GM21390 (cell line): ENCODE measurements at regions not wholly inside any gene's neighbourhood (a gene's known extent, or its start where the extent isn't known, plus 50 kb on each side); places are given as distances from the start of the nearest gene placed in this dataset.

Experiments
- ATAC-seq: cut with Tn5 transposase; IDR thresholded peaks from one replicate; pipeline ENCODE4 v1.9.1; 2021; ENCODE audit not compliant: unreplicated experiment

DNA sequence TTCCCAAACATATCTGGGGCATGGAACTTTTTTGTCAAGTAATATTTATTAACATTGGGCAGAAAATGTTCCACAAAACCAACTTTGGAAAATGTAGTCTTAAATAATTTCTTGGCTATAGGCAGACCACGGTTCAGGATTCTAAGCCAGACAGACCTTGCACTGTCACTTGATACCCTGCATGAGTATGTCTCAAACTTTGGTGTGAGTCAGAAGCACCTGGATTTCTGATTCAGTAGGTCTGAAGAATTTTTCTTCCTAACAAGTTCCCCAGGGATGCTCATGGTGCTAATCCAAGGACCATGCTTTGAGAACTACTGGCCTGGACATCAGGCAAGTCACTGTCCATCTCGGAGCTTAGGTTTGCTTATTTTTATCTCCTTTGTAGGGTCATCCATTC lies 562.0 kb downstream of the PLPP3 start:
- no peak for ATAC-seq

DNA sequence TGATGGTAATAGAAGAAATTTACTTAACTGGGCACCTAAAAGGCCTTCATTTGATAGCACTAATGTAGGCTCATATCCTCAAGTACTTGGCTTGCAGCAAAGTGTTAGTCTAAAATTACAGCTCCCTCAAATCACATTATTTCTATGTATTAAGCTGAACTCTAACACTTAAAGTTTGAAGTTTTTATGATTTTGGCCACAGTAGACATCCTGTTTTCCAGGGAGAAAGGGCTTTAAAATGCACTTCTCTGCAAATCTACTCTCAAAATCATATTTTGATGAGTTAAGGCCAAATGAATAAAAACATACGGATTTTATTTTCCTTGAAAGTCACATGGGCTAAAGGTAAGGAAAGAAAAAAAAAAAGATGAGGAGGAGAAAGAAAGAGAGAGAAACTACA lies 575.5 kb downstream of the PLPP3 start:
- no peak for ATAC-seq

DNA sequence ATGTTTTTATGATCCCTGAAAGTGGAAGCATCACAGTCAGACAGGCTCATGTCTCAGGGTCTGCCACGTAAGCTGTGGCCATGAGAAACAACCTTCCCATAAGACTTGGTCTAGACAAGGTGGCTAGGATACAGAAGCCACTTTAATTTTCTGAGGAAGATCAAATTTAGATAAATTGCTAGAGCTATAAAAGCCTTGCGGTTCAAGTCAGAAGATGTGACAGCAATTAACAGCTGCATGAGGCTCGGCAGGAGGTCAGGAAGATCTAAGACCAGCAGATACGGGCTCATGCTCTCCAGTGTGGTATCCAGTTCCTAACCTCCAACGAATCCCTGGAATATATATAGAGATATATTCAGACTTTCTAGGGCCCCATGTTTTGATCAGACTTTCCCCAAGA lies 577.1 kb downstream of the PLPP3 start:
- no peak for ATAC-seq

DNA sequence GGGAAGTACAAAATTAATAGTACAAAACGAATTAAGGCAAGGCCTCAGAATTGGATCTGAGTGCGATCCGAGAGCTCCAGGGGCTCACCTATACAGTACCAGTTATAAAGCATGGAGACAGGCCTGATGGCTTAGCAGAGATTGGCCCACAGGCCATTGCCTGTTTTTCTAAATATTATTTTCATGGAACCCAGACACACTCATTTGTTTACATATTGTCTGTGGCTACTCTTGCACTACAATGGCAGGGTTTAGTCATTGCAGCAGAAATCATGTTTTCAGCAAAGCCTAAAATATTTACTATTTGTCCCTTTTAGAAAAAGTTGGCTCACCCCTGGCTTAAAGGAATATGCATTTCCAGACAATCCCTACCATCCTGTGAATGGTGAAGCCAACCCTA lies 578.9 kb downstream of the PLPP3 start:
- no peak for ATAC-seq

DNA sequence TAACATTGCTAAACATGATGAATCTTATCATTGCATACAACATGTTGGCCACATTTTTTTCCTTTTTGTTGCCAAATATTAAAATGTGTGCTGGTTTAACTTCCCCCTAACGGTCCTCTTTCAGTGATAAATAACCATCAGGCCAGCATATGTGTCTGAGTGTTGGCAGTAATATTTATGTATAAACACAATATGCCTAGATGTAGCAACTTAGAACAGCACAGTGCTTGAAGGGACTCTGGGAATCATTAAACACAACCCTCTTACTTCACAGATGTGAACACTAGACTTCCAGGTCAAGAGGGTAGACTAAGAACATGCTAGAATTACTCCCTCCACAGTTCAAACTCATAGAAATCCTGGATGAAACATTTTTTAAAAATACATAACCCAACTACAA lies 581.8 kb downstream of the PLPP3 start:
- no peak for ATAC-seq

DNA sequence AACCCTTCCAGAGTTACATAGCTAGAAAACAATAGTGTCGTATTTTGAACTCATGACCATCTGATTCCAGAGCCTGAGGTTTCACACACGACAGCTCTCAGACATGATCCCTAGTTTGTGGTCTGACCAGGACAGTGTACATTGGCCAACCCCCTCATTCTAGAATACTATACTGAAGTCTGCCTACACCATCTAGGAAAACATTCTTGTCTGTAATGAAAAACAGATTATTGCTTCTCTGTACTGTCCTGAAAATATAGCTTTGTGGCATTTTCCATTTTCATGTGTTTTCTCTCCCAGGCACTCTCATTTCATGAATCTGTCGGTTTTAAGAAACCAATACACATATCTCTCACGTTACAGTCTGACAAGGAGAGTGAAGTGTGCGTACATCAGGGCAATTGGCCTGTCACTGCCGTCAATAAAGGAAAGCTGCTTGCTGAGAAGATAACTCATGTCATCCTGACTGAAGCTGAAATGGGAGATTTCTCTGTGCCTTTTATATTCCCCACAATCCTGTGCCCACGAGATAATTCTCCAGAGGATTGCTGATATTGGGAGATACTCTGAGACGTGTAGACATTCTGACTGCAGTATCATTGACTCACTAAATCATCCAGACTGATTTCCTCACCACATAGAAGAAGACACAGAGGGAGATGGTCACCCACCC lies 585.6 kb downstream of the PLPP3 start:
- ATAC-seq = no peak

DNA sequence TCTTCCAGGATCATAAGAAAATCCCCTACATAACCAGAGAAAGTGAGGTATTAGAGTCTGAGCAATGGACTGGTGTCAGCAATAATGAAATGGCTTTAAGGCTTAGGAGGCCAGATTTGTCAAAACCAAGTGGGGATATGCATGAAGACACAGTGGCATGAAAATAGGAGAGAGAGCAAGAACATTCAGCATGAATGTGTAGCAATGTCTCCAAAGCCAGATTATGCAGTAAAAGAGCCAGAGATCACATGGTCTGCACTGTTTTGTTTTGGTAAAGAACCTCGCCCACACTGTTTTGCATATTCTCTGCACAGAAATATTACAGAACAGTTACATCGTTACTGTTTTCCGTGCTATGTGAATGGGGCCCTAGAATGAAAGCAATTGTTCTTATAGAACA lies 589.4 kb downstream of the PLPP3 start:
- no peak for ATAC-seq

DNA sequence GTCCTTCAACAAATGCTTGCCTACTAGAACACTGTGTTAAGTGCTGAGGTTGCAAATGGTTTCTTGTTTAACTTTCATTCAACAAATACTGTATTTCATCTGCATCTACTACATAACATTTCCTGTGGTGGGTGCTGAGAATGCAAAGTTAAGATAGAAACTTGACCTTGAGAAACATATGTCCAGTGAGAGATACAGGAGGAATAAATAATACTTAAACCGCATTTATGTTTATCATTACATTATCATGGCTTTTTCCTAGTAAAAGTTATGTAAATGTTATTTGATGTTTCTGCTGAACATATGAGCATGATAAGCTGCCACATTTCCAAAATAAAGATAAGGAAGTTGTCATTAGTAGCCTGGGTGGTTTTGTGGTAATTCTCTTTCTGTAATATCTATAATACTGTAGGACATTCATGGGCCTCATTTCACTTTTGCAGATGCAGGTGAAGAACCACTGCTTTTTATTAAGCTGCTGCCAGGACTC lies 590.4 kb downstream of the PLPP3 start:
- no peak for ATAC-seq

DNA sequence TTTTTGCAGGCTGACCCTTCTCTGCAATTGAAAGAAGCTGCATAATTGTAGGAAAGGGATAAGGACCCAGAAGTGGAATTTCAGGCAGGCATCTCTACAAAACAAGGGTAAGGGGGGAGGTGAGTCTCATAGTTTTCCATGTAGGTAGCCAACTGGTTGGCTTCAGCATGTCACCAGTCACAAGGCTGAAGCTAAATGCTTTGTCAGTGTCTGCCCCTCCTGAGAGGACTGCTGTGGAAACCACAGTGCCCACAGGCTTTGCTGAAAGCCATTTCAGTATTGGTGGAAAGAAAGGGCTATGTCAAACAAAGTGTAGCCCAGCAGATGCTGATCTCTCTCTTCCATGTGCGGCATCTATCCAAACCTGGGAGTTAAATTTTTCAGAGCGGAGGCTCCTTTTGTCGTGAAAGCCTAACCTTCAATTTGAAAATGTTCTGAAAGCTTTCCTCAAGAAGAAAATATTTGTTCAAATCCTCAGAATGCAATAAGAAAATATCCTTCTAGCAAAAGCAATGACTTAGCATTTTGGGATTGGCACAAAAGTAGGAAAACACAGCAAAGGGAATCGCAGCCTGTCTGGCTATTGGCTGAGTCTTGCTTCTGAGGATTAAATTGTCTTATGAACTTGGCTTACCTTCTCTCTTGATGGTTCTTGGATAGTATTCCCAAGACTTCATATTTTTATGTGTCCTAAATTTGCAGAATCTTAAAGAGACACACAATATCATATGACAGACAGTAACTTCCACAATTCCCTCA lies 591.7 kb downstream of the PLPP3 start:
- ATAC-seq = no peak

DNA sequence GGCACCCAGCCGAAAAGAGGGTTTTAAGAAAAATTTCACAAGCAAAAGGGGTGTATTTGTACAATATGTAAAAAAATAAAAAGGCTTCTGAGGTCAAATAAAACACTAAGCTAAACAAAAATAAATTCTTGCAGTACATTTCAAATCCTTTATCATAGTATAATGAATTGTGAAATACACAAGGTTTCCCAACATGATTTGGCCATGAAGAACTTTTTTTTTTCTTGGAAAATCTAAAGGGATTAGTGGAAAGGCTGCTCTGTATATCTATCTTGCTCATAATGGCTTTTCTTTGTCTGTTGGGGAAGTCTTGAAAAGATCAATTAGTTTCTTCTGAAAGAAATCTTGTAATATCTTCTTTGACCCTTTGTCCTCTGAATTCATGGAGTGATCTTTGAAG lies 593.4 kb downstream of the PLPP3 start:
- ATAC-seq = no peak

DNA sequence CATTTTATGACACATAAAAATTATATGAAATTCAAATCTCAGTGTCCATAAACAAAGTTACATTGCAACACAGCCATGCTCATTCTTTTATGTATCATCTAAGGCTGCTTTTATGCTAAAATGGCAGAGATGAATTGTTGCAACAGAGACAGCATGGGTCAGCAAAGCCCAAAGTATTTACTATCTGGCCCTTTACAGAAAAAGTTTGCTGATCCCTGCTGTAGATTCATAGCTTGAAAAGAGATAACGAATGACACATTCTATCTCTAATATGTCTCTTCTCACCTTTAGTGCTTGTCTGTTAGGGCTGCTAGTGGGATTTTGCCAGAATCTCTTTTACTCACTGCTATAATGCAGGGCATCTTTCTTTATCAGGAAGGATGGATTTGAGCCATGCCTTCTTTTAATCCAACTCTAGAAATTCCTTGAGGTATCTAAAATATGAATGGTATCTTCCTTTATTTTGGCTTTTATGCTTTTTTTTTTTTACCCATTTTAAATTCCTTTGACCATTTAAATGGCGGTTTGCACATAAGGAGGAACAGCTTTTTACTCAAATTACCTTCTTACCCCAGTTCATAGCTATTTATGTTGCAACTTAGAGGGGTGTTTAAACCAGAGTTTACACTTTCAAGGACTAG lies 598.2 kb downstream of the PLPP3 start:
- ATAC-seq = no peak

DNA sequence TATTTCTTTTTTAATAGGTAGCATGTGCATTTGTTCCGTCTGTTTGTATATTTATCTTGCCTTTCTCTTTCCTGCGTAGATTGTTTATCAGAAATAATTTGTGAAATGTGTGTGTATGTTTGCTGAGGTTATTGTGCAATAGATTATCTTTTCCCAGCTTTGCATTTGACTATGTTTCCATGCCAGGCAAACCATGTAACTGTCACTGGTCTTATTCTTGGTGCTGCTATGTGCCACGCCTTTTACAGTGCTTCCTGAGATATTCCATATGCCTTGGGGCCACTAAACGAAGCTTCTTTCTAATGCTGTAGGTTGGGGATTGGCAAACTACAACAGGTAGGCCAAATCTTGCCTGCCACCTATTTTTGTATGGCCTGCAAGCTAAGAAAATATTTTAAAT lies 598.8 kb downstream of the PLPP3 start:
- no peak for ATAC-seq

DNA sequence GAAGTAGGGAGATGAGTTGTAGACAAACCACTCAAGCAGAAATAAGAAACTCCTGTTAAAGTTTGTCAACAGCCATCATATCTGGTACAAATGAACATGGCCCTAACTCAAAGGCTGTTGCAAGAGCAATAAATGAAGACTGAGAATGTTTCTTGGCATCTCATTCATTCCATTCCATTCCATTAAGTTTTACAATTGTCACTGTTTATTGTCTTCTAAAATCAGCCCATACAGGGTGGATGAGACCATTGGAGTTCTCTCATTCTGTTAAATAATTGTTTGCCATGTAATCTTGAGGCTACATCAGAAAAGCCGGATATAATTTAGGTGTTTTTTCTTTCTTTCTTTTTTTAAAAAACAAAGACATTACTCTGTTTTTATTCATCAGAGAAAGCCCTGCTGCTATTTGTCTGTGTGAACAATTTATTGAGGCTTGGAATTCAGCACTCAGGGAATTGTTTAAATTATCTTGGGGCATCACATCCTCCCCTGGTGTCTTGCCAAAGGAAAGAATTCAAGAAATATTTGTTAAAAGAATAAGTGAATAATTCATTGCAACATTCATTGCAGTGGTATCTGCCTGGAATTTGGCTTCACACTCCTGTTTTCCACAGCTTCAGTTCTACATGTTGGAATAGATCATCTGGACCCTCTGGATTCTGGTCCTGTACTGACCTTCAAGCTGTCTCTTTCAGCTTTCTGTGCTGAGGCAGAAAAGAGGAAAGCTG lies 604.5 kb downstream of the PLPP3 start:
- ATAC-seq = no peak

DNA sequence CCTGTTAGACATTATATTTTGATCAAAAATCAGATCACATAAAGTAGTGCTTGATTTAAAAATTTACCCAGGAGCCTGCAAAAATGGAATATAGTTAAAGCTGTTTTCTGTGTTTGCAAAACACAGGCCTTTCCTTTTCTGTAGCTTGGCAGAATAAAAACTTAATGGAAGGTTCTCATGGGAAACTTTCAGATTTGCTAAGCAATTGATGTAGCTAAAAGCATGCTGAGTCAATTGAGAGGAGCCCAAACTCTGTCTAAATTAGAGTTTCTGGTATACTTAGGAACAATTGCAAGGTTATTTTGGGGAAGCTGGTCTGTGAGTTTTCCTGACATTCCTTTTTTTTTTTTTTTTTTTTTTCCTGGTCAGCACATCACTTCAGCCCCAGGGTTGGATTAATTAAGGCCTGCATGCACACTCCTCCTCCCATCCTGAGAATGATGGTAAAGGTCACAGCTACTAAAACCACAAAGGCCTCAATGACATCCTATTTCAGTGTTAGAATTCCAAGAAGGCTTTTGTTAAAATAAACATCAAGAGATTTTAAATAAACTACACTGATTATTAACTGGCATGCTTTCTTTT lies 608.7 kb downstream of the PLPP3 start:
- no peak for ATAC-seq

DNA sequence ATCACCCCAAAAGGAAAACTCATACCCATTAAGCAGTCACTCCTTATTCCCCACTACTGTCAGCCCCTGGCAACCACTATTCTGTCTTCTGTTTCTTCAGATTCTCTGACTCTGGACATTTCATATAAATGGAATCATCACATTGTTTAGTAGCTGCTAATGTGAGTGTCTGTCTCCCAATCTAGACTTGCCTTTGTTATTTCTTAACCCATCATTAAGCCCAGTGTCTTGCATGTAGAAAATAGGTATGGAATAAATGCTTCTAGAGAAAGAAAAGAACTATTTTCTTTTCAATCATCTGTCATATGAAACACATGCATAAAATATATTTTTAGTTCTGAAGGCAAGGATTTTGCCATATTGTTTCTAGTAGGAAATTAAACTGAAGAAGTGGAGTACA lies 610.0 kb downstream of the PLPP3 start:
- no peak for ATAC-seq

DNA sequence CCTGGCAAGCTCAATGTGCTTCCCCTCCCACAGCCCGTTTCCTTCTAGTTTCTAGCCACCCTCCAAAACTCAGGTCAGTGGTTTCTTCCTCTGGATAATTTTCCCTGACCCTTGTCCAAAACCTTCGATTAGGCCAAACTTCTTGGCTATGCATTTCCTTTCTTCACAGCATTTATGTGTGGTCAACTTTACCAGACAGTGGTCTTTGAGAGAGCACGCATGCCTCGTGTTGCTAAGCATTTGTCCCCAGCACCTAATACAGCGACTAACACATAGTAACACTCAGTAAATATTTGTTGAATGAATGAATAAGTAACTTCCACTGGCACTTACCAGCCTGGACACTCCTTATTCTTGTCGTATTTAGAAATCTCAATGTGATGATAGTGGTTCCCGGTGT lies 610.7 kb downstream of the PLPP3 start:
- no peak for ATAC-seq

DNA sequence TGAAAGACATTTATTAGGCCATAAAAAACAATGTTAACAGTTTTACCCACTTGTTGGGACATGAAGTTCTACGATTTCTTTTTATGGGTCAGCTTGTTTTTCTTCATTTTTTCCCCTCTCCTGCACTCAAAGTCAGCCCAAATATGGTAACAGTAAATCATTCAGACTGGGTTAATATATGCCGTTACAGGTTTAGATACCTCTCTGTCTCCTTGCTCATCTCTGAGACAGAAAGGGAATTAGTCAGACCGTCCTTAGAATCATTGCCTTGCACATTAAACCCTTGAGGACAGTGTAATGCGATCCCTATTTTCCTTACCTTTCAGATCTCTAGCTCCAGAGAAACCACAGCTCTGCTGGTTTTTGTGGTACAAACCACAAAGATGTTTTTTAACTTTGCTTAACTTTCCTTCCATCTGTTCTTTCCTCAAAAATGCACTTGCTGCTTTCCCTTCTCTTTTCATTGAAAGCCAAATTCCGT lies 613.3 kb downstream of the PLPP3 start:
- no peak for ATAC-seq

DNA sequence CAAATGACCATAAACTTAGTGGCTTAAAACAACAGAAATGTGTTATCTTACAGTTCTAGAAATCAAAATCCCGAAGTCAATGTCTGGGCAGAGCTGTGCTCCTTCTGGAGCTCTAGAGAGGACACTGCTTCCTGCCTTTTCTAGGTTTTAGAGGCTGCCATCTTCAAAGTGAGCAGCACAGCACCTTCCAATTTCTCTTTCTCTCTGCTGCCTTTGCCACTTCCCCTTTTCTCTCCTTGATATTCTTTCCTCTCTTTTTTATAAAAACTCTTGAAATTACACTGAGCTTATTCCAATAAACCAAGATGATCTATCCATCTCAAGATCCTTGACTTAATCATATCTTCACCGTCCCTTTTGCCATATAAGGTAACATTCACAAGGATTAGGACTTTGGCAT lies 616.9 kb downstream of the PLPP3 start:
- no peak for ATAC-seq

DNA sequence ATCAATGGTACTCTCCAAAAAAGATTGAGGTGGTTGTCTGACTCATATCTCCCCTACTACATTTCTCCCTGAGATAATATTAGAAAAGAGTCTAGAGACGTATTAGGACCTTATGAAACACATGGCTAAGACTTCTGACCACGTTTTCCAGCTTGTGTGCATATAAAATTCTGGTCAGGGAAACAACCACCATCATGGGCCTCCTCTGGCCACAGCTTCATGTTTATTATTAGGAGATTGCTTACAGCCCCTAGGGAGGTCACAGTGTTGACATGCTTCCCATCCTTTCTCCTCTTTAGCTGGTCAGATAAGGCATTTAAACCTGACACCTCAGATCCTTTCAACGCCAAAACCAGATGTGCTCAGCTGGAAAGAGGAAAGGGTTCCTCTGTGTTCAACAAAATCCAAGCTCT lies 620.2 kb downstream of the PLPP3 start:
- ATAC-seq = no peak

DNA sequence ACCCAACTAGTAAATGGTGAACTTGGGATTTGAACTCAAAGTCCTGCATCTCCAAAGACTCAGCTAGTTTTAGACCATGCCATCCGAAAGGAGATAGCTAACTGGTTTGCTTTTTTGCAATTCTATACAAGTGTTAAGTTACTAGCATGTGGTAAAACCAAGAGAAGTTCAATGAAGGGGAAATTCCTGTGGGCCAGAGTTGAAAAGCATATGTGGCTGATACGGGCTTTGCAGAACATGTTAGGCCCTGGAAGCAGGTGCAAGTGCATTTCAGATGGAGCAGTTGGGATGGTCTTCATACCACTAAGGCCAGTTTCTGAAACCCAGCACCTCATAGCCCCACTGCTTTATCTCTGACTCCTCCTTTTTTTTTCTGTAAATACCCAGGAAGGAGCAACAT lies 620.9 kb downstream of the PLPP3 start:
- ATAC-seq = no peak

DNA sequence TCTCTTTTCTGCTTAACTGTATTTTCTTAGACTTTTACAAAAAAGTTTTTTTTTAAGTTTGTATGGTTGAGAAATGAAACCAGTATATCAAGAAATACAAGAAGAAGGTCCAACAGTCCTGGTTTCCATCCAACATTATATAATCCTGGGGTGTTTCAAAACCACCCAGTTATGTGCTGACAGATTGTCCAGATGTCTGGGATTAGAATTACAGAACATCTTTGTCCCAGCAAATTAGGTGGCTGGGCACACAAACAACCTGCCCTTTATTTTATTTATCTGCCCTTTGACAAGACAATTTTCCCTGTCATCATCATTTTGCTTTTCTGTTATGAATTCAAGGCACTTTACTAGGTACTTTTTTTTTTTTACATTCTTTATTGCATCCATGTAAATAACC lies 622.1 kb downstream of the PLPP3 start:
- ATAC-seq = no peak
